Daoy (cell line): ENCODE measurements at regions not wholly inside any gene's neighbourhood (a gene's known extent, or its start where the extent isn't known, plus 50 kb on each side); places are given as distances from the start of the nearest gene placed in this dataset.

Experiments
- DNase-seq: peaks from one replicate; pipeline ENCODE4 v3.0.0-alpha.2; 2015; ENCODE audit warnings: low read depth

- DNase-seq = no peak
Observed at GRCh38 chr3:31249545-31249944, 283.2 kb upstream of the STT3B start.

GRCh38 chr3:31250116-31250777 is 282.5 kb upstream of the STT3B start:
- DNase-seq = no peak

- no peak for DNase-seq
Observed at GRCh38 chr3:31251083-31251482, 281.6 kb upstream of the STT3B start.

GRCh38 chr3:31252216-31253185 is 280.2 kb upstream of the STT3B start:
- DNase-seq = no peak

- DNase-seq = no peak
Observed at GRCh38 chr3:31253782-31254181, 278.9 kb upstream of the STT3B start.

GRCh38 chr3:31254483-31254882 is 278.2 kb upstream of the STT3B start:
- no peak for DNase-seq

GRCh38 chr3:31255007-31255581 is 277.6 kb upstream of the STT3B start:
- DNase-seq = no peak

- DNase-seq = no peak
Observed at GRCh38 chr3:31262201-31262600, 270.5 kb upstream of the STT3B start.

GRCh38 chr3:31263897-31264296 is 268.8 kb upstream of the STT3B start:
- no peak for DNase-seq

GRCh38 chr3:31265646-31266428 is 266.9 kb upstream of the STT3B start:
- DNase-seq = no peak

- no peak for DNase-seq
Observed at GRCh38 chr3:31268868-31269267, 263.9 kb upstream of the STT3B start.

- no peak for DNase-seq
Observed at GRCh38 chr3:31270010-31270409, 262.7 kb upstream of the STT3B start.

GRCh38 chr3:31274326-31275024 is 258.2 kb upstream of the STT3B start:
- no peak for DNase-seq

GRCh38 chr3:31275038-31275572 is 257.6 kb upstream of the STT3B start:
- no peak for DNase-seq

GRCh38 chr3:31275583-31275982 is 257.1 kb upstream of the STT3B start:
- DNase-seq = no peak

GRCh38 chr3:31277582-31277981 is 255.1 kb upstream of the STT3B start:
- DNase-seq = no peak

- DNase-seq = no peak
Observed at GRCh38 chr3:31278532-31278931, 254.2 kb upstream of the STT3B start.

GRCh38 chr3:31284776-31285175 is 247.9 kb upstream of the STT3B start:
- DNase-seq = no peak

GRCh38 chr3:31285833-31286486 is 246.8 kb upstream of the STT3B start:
- DNase-seq = no peak

GRCh38 chr3:31288224-31288623 is 244.5 kb upstream of the STT3B start:
- no peak for DNase-seq
